ENCODE measurements at regions not wholly inside any gene's neighbourhood (a gene's known extent, or its start where the extent isn't known, plus 50 kb on each side); places are given as distances from the start of the nearest gene placed in this dataset.
"Not testable (repeated sequence)": the region's sequence is repeated elsewhere in the genome, so short reads cannot be mapped to it uniquely, and the experiment has no call there.

DNA sequence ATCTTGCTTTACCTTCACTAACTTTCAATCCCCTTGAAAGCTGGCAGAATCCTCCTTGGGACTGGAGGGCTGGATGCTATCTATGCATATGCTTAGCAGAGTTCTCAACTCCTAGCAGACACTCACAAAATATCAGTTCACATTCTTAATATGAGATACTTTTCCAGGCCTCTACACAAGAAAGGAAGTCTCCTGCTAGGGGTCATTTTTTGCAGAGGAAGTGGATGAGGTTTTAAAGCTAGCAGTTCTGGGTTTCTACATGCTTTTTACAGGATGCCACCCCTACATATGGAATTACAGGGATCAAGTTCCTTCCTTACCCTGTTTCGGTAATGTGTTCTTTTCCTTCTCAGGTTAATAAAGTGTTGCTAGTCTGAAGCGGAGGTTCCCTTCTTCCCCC lies 206.3 kb upstream of the TP63 start:
- no peaks in the 10 kb centered on the region for H3K9me3 ChIP-seq
- H3K36me3 ChIP-seq = no peaks in the 10 kb centered on the region
- no peak overlapping the region for H3K27ac ChIP-seq
- TF ChIP-seq CTCF (IDR thresholded peaks at IDR 0.05) = no peak
- DNase-seq (no peak), ATAC-seq (no peak)
- no peaks in the 10 kb centered on the region for H3K4me1 ChIP-seq
- no peaks in the 10 kb centered on the region for H3K27me3 ChIP-seq (ENCODE audit: low read depth)
- intact Hi-C loops (cut with DNase I) = no loop called here
- H3K4me3 ChIP-seq = no peak overlapping the region

DNA sequence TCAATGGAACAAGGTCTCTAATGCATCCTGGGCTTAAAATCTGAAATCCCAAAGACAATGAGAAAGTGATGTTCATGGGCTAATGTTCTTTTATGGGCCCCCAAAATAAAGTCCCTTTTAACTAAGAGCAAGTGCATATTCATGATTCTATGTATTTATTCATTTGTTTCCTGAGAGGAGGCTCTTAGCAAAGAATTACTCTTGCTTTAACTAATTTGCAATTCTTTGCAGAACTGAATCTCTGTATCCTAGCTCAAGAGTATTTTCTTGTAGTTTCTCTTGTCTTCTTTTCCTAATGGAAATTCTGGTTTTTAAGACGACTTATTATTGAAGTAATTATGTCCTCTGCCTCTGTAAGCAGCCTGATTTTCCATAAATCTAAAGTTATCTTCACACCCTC lies 202.2 kb upstream of the TP63 start:
- no peak overlapping the region for H3K27ac ChIP-seq
- H3K9me3 ChIP-seq = peaks cover 8% of the 10 kb centered on the region
- intact Hi-C loops (cut with DNase I) = no loop called here
- no peaks in the 10 kb centered on the region for H3K4me1 ChIP-seq
- no peaks in the 10 kb centered on the region for H3K27me3 ChIP-seq (ENCODE audit: low read depth)
- ATAC-seq = no peak
- H3K4me3 ChIP-seq = no peak overlapping the region
- DNase-seq = no peak
- TF ChIP-seq CTCF (IDR thresholded peaks at IDR 0.05) = no peak
- no peaks in the 10 kb centered on the region for H3K36me3 ChIP-seq

DNA sequence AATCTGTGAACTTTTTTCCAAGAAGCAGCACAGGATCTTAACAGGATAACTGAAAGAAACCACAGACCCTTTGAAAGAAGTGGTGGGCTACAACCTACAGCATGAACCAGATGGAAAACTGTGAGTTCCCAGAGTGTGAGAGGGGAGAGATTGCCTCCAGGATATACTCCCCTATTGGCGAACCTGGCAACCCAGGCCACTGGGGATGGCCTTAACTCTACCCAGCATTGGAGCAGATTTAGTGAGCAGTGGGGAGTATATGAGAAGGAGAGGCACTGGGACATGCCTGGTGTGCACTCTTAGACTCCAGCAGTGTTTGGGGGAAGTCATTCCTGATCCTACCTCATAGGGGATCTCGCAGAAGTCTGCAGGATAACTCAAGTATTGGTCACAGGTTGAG lies 201.0 kb upstream of the TP63 start:
- H3K4me1 ChIP-seq = no peaks in the 10 kb centered on the region
- TF ChIP-seq CTCF (IDR thresholded peaks at IDR 0.05) = no peak
- no peaks in the 10 kb centered on the region for H3K36me3 ChIP-seq
- no peak overlapping the region for H3K4me3 ChIP-seq
- DNase-seq (no peak), ATAC-seq (no peak)
- H3K27ac ChIP-seq = no peak overlapping the region
- intact Hi-C loops (cut with DNase I) = no loop called here
- no peaks in the 10 kb centered on the region for H3K27me3 ChIP-seq (ENCODE audit: low read depth)
- peaks cover 8% of the 10 kb centered on the region for H3K9me3 ChIP-seq

GRCh38 chr3:189442257-189442656 lies 188.9 kb upstream of the TP63 start:
- intact Hi-C loops (cut with DNase I) = not testable (repeated sequence)

DNA sequence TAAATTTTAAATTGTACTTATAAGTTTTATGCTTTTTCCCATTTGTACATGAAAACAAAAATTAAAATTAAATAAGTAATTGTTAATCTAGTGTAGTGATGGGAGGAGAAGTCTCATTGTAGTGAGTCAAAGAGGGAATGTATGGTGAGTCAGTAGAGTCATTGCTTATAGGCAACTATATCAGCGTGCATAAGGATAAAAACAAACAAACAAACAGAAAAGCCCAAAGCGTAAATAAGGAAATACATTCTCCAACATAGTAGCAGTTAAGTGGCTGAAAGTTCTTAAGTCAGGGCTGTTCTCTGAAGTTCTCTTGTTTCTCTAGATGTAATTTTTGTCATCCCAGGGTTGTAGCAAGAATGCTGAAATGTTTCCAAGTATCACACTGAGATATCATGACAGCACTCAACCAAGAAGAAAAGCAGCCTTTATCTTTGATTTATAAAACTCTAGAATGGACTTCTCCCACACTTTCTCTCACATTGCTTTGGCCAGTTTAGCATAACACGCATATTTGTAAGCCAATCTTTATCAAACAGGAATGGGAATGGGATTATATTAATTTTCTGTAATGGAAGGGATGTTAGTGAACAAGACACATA lies 184.1 kb upstream of the TP63 start:
- H3K36me3 ChIP-seq = no peaks in the 10 kb centered on the region
- H3K4me3 ChIP-seq = no peak overlapping the region
- H3K27me3 ChIP-seq (ENCODE audit: low read depth) = no peaks in the 10 kb centered on the region
- ATAC-seq = no peak
- intact Hi-C loops (cut with DNase I) = no loop called here
- no peak for DNase-seq
- no peak for TF ChIP-seq CTCF (IDR thresholded peaks at IDR 0.05)
- H3K4me1 ChIP-seq = no peaks in the 10 kb centered on the region
- H3K27ac ChIP-seq = no peak overlapping the region
- H3K9me3 ChIP-seq = peaks cover 4% of the 10 kb centered on the region

More at GRCh38 chr3:189442257-189442656, 188.9 kb upstream of the TP63 start:
- H3K4me3 ChIP-seq; DNase-seq; H3K27ac ChIP-seq; ATAC-seq; H3K4me1 ChIP-seq; H3K27me3 ChIP-seq (ENCODE audit: low read depth); H3K36me3 ChIP-seq; H3K9me3 ChIP-seq: not testable (repeated sequence)

GRCh38 chr3:189449084-189449483 lies 182.1 kb upstream of the TP63 start:
- DNase-seq = no peak
- Histone ChIP-seq H3K4me1 (no peaks in the 10 kb centered on the region), H3K4me3 (no peak overlapping the region), H3K27ac (no peak overlapping the region), H3K27me3 (ENCODE audit: low read depth) (no peaks in the 10 kb centered on the region), H3K36me3 (no peaks in the 10 kb centered on the region), H3K9me3 (peaks cover 4% of the 10 kb centered on the region)
- no peak for ATAC-seq
- TF ChIP-seq CTCF (IDR thresholded peaks at IDR 0.05) = no peak
- intact Hi-C loops (cut with DNase I) = no loop called here
